ENCODE measurements at regions not wholly inside any gene's neighbourhood (a gene's known extent, or its start where the extent isn't known, plus 50 kb on each side); places are given as distances from the start of the nearest gene placed in this dataset.

GRCh38 chr6:80544555-80544954 lies 438.1 kb downstream of the BCKDHB start (continued):
- TF ChIP-seq CHD7 (IDR thresholded peaks at IDR 0.05; ENCODE audit: insufficient replicate concordance, low read length) = no peak
- TF ChIP-seq RBBP5 (IDR thresholded peaks at IDR 0.05; ENCODE audit: borderline replicate concordance, low read depth, low read length) = no peak
- TF ChIP-seq GABPA (IDR thresholded peaks at IDR 0.05; ENCODE audit: borderline replicate concordance, insufficient read depth, low read length) = no peak
- TF ChIP-seq POLR2A (IDR thresholded peaks at IDR 0.05; ENCODE audit: control extremely low read depth in 1 of 2, low read depth in 2 of 2, low read length in 2 of 2) = no peak
- TF ChIP-seq RAD21 (IDR thresholded peaks at IDR 0.05 in 1 of 2, conservative IDR thresholded peaks at IDR 0.05 in 1 of 2; ENCODE audit: low read depth in 2 of 2, low read length in 2 of 2) = no peak

Data from H1 (cell line).